Stimulated activated CD8-positive, alpha-beta memory T cell treated with anti-CD3 and anti-CD28 coated beads, Interleukin-7, amount 100 ng/mL, for 48 hours (primary cell): ENCODE measurements at regions not wholly inside any gene's neighbourhood (a gene's known extent, or its start where the extent isn't known, plus 50 kb on each side); places are given as distances from the start of the nearest gene placed in this dataset.

ENCODE experiments used
- DNase-seq, 2 donors: peaks; one replicate each; pipeline ENCODE4 v3.0.0-alpha.2; 2020; ENCODE audit warnings: low read depth in 1 of 2; ENCODE audit errors: extremely low read depth in 1 of 2

GRCh38 chr4:181647396-181648147 is 595.6 kb upstream of the TENM3 start:
- DNase-seq, result no peak

- no peak for DNase-seq
Measured at GRCh38 chr4:181650033-181650825, 593.0 kb upstream of the TENM3 start.

GRCh38 chr4:181656748-181657147 is 586.5 kb upstream of the TENM3 start:
- DNase-seq, result no peak

GRCh38 chr4:181659202-181659601 is 584.0 kb upstream of the TENM3 start:
- no peak for DNase-seq

GRCh38 chr4:181659876-181660275 is 583.3 kb upstream of the TENM3 start:
- DNase-seq, result no peak

- DNase-seq, result no peak
Measured at GRCh38 chr4:181661090-181661489, 582.1 kb upstream of the TENM3 start.

- DNase-seq, result no peak
Measured at GRCh38 chr4:181661923-181662322, 581.3 kb upstream of the TENM3 start.

GRCh38 chr4:181662383-181662782 is 580.8 kb upstream of the TENM3 start:
- DNase-seq, result no peak

- no peak for DNase-seq
Measured at GRCh38 chr4:181670506-181670905, 572.7 kb upstream of the TENM3 start.

- DNase-seq, result no peak
Measured at GRCh38 chr4:181671672-181672071, 571.5 kb upstream of the TENM3 start.

GRCh38 chr4:181672751-181673150 is 570.5 kb upstream of the TENM3 start:
- DNase-seq, result no peak

GRCh38 chr4:181674315-181674875 is 568.8 kb upstream of the TENM3 start:
- DNase-seq, result no peak

- DNase-seq, result no peak
Measured at GRCh38 chr4:181676546-181676945, 566.7 kb upstream of the TENM3 start.

GRCh38 chr4:181677201-181677600 is 566.0 kb upstream of the TENM3 start:
- no peak for DNase-seq

GRCh38 chr4:181677621-181678020 is 565.6 kb upstream of the TENM3 start:
- DNase-seq, result no peak

- no peak for DNase-seq
Measured at GRCh38 chr4:181679754-181680153, 563.4 kb upstream of the TENM3 start.

GRCh38 chr4:181682367-181683047 is 560.7 kb upstream of the TENM3 start:
- no peak for DNase-seq

GRCh38 chr4:181684310-181684709 is 558.9 kb upstream of the TENM3 start:
- DNase-seq, result no peak

GRCh38 chr4:181685461-181685860 is 557.7 kb upstream of the TENM3 start:
- DNase-seq, result no peak

GRCh38 chr4:181685911-181686310 is 557.3 kb upstream of the TENM3 start:
- DNase-seq, result no peak

- no peak for DNase-seq
Measured at GRCh38 chr4:181687116-181687515, 556.1 kb upstream of the TENM3 start.
